Esophagus squamous epithelium (tissue), 4 donors: ENCODE measurements at regions not wholly inside any gene's neighbourhood (a gene's known extent, or its start where the extent isn't known, plus 50 kb on each side); places are given as distances from the start of the nearest gene placed in this dataset.

Experiments used
- CTCF ChIP-seq, 6 experiments: fragments of 450-650 bp in 4 of 6; fragments of 200-600 bp in 2 of 6; sonication (generic) in 2 of 6; IDR thresholded peaks; one replicate each; pipeline ENCODE4 v1.5.1; 2016 to 2019; ENCODE audit warnings: antibody characterized with exemption in 6 of 6, mild to moderate bottlenecking in 4 of 6, moderate library complexity in 4 of 6
- POLR2A ChIP-seq, 4 donors: fragments of 450-650 bp; IDR thresholded peaks; one replicate each; pipeline ENCODE4 v1.6.1; 2017; ENCODE audit warnings: antibody characterized with exemption in 4 of 4, mild to moderate bottlenecking in 4 of 4, moderate library complexity in 3 of 4

GRCh38 chr15:59843609-59844008 is 154.5 kb upstream of the BNIP2 start:
- TF ChIP-seq CTCF (IDR thresholded peaks at IDR 0.05) (no peak), POLR2A (IDR thresholded peaks at IDR 0.05) (no peak)
